HG03139 (cell line): ENCODE measurements at regions not wholly inside any gene's neighbourhood (a gene's known extent, or its start where the extent isn't known, plus 50 kb on each side); places are given as distances from the start of the nearest gene placed in this dataset.
"Not testable (repeated sequence)": the region's sequence is repeated elsewhere in the genome, so short reads cannot be mapped to it uniquely, and the experiment has no call there.

Source experiments
- ATAC-seq: cut with Tn5 transposase; IDR thresholded peaks from one replicate; pipeline ENCODE4 v1.9.1; 2021; ENCODE audit not compliant: unreplicated experiment

DNA sequence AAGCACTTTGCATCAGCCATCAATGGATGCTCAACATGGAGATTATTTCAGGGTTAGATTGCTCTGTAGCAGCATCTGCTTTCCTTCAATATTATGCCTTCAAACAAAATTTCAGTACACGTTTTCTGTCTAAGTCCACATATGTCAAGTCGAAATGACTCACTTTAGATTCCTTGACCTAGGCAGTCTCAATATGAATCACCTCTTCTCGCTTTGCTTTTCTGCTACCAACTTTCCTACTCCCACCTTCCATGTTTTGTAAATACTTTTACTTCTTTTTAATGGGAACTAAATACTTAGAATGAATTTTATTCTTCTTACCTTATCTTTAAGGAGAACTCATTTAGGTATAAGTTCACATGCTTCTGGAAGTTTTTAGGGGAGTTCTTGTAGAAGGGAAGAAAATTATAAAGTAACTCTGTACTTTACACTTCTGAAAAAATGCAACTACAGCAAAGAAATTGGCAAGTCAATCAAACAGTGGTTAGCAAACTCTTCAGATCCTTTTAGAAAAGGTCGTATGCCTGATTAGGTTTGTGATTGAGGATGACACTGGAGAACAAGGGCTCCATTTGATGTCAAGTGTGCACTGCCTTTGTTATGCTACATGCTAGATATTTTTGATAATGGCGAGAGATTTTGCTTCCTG lies 478.5 kb upstream of the SMARCA2 start:
- no peak for ATAC-seq

DNA sequence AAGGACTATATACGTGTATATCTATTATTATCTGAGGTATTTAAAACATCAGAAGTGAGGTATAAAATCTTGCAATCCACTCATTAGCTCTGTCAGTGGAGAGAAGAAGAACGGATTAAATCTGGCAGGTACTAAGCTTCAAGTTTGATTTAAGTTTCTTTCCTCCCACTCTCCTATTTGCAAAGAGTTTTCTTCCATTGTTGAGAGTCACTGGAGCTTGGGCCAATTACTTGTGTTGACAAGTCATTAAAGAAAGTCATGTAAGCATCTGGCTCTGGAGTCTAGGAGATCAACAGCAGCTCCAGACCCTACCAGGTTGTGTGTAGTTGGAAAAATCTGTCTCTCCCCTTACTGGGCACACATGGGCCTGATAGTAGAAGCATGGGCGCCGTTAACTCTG lies 476.8 kb upstream of the SMARCA2 start:
- no peak for ATAC-seq

DNA sequence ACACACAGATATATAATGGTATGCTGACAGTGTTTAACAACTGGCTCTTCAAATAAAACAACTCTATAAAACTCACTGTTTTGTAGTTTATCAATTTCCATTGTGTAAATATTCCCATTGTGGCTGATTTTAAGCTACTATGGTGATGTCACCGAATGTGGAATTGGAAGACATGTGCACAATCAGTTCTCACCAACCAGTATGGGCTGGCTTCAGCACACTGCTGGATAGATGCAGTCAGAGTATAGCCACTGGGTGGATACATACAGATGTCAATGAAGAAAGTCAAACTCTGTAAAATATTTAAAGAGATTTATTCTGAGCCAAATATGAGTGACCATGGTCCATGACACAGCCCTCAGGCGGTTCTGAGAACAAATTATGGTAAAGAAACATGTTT lies 475.9 kb upstream of the SMARCA2 start:
- no peak for ATAC-seq

DNA sequence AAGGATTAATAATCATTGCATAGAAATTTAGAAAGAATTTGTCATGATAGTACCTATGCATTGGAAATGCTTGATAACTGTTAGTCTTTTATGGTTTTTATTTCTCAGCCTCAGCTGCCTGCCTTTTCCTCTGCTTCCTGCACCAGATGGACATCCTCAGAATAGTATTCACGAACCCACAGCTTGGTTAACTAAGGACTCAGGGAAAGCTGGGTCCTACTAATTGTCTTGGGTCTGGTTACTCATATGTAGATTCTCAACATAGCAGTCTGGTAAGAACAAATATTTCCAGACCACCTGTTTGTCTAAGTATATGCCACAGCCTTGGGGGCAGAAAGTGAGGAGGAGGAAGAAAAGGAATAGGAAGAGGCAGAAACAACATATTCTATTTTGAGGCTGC lies 464.5 kb upstream of the SMARCA2 start:
- ATAC-seq: no peak

DNA sequence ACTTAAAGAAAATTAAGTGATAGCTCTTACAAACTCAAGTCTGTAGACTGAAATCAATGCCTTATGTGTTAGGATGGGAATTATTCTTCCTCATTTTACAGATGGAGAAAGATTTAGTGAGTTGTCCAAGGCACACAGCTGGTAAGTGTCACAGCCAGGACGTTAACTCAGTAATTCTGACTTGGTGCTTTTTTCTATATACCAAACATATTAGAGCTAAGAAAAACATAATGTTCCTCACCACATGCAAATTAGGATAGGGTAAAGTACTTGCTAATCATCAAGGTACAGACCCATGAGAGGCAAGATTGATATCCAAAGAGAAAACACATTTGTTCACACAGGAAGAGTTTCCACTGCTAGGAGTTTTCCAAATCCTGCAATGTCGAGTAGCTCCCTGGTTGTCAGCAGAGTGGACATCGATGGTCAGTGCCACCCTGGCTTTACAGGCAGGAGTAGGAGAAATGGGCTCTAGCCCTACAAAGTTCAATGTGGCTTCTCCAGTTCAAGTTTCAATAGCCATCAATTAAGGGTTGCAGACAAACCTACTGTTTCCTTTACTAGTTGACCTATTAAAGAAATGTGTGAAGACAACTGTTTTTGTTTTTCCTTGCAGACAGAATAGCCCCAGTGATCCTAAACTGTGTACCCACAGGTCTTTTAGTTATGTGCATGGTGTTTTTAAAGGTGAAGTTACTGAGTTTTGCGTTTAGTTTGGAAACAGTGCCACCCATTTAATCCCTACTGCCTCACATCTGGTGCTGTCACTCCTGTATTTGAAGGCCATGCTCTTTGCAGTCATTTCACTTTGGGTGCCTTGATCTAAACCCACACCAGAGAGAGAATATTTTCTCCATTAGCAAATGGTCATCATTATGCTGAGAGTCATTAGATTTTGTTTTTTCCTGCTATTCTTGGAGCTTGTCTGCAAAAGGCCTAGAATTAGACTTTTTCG lies 460.8 kb upstream of the SMARCA2 start:
- peak; percentile 73 for ATAC-seq

DNA sequence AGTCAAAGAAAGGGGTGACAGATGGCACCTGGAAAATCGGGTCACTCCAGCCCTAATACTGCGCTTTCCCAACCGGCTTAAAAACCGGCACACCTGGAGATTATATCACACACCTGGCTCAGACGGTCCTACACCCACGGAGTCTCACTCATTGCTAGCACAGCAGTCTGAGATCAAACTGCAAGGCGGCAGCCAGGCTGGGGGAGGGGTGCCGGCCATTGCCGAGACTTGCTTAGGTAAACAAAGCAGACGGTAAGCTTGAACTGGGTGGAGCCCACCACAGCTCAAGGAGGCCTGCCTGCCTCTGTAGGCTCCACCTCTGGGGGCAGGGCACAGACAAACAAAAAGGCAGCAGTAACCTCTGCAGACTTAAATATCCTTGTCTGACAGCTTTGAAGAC lies 456.5 kb upstream of the SMARCA2 start:
- not testable (repeated sequence) for ATAC-seq

DNA sequence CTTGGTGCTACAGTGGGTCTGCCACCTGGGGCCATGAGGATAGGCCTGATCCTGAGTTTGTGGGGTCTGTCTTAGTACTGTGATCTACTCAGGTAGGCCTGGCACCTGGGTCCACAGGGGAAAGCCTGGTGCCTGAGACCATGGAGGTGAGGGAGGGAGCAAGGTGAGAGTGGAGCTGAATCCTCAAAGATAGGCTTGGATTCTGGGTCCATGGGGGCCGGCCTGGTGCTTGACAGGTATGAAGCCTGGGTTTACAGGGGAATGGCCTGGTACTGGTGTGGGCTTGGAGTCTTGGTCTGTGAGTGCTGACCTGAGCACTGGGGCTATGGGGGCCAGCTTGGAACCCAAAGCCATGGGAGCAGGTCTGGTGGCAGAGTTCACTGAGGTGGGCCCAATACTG lies 439.2 kb upstream of the SMARCA2 start:
- ATAC-seq: no peak

DNA sequence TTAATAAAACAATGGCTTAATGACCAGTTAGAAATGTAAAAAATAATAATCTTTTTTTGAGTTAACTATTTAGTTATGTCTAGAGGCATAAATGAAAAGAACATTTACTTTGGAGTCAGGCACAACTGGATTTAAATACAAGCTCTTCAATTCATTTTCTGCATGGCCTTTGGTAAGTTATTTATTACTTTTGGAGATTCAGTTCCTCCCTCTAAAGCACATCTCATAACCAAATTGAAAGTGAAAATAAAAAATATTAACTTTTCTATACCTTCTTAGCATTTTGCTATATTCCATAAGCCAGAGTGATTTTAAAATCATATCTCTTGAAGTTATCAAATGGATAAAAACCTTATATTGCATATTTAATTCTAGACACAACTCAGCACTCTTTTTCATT lies 434.9 kb upstream of the SMARCA2 start:
- peak; percentile 90 for ATAC-seq

DNA sequence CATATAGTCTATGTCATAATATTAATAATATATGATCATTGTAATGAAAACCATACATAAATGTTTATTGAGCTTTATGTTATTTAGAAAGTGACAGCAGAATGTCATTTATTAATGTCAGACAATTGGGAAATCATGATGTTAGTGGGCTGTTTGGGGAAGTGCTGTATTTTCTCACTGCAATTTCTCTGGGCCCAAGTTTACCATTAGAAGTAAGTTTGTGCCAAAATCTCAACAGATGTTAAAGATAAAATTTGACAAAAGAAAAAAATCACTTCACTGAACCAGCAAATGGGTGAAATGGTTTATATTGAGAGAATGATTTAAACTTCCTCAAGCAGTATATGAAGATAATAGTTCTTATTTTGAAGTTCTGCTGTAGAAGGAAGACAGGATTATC lies 433.2 kb upstream of the SMARCA2 start:
- ATAC-seq: no peak

DNA sequence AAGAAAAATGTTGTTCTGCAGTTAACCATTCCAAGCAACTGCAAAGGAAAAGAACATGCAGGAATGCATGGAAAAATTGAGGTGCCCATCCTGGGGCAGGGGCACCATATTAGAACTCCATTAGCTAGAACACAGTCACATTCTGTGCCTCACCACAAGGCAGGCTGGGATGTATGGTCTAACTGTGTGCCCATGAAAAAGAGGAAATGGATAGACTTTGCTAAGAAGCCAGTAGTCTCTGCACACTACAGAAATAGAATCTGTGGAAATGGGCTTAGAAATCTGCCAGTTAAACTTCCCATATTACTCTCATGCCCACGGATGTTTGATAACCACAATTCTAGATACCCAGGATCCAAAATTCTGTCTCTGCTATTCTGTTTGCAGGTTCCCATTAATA lies 423.8 kb upstream of the SMARCA2 start:
- no peak for ATAC-seq

DNA sequence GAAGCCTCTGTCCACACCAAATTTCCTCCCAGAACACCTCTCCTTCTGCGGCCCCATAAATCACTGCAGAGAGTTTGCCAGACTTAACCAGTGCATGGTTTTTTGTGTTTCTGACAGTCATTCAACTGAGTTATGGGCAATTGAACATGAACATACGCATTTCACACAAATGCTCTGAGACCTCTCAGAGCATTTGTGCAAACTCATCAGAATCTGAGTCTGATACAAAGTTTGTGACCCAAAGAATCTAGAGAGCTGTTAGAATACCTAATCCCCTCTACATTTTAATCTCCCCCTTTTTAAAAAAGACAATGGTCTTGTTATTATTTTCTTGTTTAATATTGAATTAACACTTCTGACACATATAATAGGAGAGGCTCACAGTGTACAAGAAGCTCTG lies 416.9 kb upstream of the SMARCA2 start:
- ATAC-seq: no peak

DNA sequence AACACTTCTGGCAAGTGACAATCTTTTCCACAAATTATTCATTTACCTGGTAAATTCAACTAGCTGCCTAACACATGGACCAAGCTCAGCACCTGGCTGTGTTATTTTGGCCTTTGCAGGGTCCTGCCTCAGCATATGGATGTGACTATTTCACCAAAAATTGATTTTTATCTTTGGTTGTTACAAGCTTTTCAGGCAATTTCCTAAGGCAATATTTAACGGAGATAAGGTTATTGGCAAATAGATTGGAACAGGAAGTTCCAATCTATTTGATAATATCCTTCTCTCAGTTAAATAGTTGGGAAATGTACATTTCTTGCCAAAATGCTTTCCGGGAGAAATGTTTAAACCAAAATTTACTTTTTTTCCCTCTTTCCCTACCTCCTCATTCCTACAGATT lies 415.2 kb upstream of the SMARCA2 start:
- ATAC-seq: no peak

DNA sequence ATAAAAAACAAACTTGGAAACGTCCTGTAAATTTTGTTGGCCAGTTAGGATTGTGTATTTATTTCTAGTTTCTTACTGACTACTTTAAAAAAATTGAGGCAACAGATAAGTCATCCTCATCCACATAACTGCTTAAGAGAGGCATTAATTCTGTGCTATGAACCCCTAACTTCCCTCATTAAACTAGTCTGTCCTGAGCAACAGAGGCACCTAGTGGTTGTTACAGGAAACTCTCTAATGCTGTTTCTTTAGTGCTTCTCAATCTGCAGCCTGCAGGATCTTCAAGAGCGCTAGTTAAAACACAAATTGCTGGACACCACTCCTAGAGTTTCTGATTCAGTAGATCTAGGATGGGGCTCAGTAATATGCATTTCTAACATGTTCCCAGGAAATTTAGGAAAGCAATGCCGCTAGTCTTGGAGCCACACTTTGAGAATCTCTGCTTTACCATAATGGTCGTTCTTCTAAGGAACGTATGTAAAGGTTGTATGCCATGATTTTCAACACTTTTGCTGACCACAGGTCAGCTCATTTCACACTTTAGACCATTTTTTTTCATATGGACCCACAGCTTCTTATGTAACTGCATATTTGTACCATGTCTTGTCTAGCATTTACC lies 410.1 kb upstream of the SMARCA2 start:
- ATAC-seq: peak; percentile 74

DNA sequence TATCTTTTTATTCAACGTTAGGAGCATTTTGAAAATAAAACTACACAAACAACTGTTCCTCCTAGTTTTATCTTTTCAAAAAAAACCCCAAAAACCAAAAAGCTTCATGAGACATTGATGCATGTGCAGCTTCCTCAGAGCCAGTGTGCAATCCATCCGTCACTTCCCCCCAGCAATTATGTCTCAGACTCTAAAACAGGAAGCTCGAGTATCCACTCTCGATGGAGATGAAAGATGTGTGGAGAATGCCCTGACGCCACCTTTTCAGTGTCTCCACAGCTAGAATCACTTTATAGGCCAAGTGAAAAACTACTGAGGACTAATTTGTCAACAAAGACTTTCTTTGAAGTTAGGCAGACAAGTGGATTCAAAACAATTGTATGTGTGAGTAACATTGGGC lies 408.9 kb upstream of the SMARCA2 start:
- ATAC-seq: no peak

DNA sequence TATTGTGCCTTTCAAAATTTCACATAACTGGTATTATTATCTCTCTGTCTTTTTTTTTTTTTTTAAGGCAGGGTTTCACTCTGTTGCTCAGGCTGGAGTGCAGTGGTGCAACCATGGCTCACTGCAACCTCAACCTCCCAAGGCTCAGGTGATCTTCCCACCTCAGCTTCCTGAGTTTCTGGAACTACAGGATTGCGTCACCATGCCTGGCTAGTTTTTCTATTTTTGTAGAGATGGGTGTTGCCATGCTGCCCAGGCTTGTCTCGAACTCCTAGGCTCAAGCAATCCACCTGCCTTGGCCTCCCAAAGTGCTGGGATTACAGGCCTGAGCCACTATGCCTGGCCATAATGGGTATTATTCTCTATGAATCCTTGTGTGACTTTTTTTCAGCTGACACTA lies 402.3 kb upstream of the SMARCA2 start:
- no peak for ATAC-seq

DNA sequence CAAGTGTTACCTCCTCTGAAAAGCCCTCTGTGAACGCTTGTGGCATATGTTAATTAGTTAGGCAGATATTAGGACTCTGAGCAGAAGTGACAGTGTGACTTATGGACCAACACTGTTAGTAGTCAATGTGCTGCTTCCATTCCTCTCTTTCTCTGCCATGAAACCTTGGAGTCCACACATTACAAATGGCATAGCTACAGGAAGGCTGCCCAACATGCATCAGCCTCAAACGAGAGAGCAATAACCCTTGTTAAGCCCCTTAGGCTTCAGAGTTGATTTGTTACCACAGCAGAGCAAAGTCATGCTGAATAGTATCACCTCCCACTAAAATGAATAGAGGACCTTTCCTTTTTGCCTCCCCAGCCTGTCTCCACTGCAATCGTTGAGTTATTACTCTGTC lies 397.7 kb upstream of the SMARCA2 start:
- no peak for ATAC-seq

DNA sequence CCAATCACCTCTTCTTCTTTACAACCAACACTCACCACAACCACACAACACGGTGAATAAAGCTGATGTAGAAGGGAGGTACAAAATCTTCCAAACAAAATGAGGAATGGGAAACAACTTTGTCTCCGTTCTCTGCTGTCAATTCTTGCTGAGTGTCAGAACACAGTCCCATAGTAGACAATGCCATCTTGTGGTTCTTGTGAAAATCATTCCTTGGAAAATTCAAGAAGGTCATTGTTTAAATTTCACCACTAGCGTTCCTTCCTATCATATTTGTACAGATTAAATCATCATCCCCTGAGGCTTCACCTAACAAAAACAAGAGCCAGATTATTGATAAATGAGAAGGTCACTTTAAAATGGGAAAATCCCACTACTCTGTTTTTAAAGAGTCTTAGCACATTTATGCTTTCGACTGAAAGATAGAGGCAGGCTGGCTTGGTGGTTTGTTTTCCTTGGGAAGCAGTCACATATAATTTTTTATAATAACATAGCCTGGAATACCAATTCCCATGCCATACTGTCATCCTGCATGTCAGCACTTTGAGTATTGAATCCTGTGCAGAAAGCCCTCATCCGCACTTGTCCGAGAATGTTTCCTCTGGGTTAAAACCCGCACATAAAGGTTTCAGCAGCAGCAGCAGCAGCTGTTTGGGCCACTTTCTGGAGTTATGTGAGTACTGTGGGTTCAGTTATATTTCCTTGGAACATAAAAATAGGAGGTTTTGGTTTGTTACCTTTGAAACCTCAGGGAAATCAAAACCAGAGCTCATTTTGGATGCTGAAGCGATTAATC lies 395.0 kb upstream of the SMARCA2 start:
- no peak for ATAC-seq

DNA sequence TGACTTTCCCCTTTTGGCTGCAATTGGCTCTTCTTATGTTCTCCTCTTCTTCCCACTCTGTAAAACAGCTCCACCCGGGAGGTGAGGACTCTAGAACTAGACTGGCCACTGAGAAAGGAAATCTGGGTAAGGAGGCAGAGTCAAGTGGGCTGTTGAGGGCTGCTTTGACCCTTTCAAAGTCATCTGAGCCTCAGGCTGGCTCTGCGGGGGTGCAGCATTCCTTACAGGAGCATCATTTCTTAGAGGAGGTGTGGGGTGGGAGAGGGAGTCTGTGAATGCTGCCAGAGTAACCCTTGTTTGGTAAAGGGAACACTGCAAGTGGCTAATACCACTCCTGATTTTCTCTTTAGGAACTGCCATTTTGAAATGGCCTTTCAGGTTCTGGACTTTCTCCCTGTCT lies 377.7 kb upstream of the SMARCA2 start:
- ATAC-seq: no peak

DNA sequence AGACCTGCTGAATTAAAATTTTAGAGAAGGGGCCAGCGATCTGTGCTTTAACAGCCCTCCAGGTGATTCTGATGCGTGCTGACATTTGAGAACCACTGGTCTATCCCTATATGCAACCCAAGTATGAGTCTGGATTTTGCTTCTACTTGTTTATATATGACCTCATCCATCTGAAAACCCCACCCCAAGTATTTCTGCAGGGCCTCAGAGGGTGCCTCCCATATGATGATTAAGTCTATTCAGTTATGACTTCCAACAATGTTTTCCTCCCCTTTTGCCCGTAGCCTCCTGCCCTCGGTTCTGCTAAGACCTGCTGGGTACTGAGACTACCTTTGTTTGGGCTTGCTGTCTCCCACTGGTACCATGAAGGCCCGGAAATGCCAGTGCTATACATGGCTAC lies 376.0 kb upstream of the SMARCA2 start:
- ATAC-seq: no peak

DNA sequence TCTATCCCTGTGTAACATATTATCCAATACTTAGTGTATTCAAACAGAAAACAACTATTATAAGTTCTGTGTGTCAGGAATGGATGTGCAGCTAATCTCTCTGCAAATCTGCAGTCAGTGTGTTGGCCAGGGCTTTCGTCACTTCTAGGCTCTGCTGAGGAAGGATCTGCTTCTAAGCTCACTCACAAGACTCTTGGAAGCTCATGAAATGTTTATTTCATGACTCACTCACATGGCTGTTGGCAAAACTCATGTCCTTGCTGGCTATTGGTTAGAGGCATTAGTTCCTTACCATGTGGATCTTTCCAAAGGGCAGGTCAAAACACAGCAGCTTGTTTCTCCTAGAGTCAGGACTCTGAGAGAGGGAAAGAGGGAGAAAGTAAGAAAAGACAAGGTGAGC lies 367.4 kb upstream of the SMARCA2 start:
- no peak for ATAC-seq

DNA sequence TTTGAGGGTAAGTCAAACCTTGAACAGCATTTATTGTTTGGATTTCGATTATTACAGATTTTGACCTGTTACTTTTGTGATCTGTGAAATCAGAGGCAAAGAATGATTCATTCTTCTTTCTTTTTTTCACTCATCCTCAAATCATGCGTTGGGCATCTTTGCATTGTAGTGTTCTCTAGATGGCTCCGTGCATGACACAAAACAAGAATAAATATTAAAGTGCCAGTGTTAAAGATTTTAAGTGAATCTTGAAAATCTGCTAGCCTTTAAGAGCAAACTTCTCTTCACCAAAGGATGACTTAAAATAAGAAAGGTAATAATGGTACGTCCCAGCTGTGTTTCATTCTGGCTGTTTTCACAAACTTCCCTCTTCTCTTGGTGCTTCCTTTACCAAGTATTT lies 361.9 kb upstream of the SMARCA2 start:
- ATAC-seq: no peak
